ENCODE measurements at regions not wholly inside any gene's neighbourhood (a gene's known extent, or its start where the extent isn't known, plus 50 kb on each side); places are given as distances from the start of the nearest gene placed in this dataset.

- TF ChIP-seq MYC (IDR thresholded peaks at IDR 0.05; ENCODE audit: low read depth, low read length) (no peak), MAX (IDR thresholded peaks at IDR 0.05; ENCODE audit: low read depth, low read length) (no peak), POLR2A (IDR thresholded peaks at IDR 0.05; ENCODE audit: extremely low read depth, insufficient read length) (no peak), CTCF (IDR thresholded peaks at IDR 0.05; ENCODE audit: low read depth, low read length) (no peak)
- no peak overlapping the region for H3K4me3 ChIP-seq (ENCODE audit: low read depth, low read length)
- no peak for DNase-seq (ENCODE audit: low read depth)
Measured at GRCh38 chr11:71066311-71066710, 186.1 kb downstream of the SHANK2 start.

GRCh38 chr11:71065841-71066240 is 186.5 kb downstream of the SHANK2 start:
- no peak for DNase-seq (ENCODE audit: low read depth)
- H3K4me3 ChIP-seq (ENCODE audit: low read depth, low read length), result no peak overlapping the region
- TF ChIP-seq MYC (IDR thresholded peaks at IDR 0.05; ENCODE audit: low read depth, low read length) (no peak), MAX (IDR thresholded peaks at IDR 0.05; ENCODE audit: low read depth, low read length) (no peak), CTCF (IDR thresholded peaks at IDR 0.05; ENCODE audit: low read depth, low read length) (no peak), POLR2A (IDR thresholded peaks at IDR 0.05; ENCODE audit: extremely low read depth, insufficient read length) (no peak)

GRCh38 chr11:71064702-71065515 is 187.5 kb downstream of the SHANK2 start:
- DNase-seq (ENCODE audit: low read depth), result no peak
- TF ChIP-seq MYC (IDR thresholded peaks at IDR 0.05; ENCODE audit: low read depth, low read length) (no peak), MAX (IDR thresholded peaks at IDR 0.05; ENCODE audit: low read depth, low read length) (no peak), CTCF (IDR thresholded peaks at IDR 0.05; ENCODE audit: low read depth, low read length) (no peak), POLR2A (IDR thresholded peaks at IDR 0.05; ENCODE audit: extremely low read depth, insufficient read length) (no peak)
- H3K4me3 ChIP-seq (ENCODE audit: low read depth, low read length), result no peak overlapping the region

GRCh38 chr11:71064183-71064582 is 188.2 kb downstream of the SHANK2 start:
- no peak for TF ChIP-seq MYC (IDR thresholded peaks at IDR 0.05; ENCODE audit: low read depth, low read length)
- no peak for TF ChIP-seq POLR2A (IDR thresholded peaks at IDR 0.05; ENCODE audit: extremely low read depth, insufficient read length)
- no peak for TF ChIP-seq MAX (IDR thresholded peaks at IDR 0.05; ENCODE audit: low read depth, low read length)
- no peak for TF ChIP-seq CTCF (IDR thresholded peaks at IDR 0.05; ENCODE audit: low read depth, low read length)
- no peak for DNase-seq (ENCODE audit: low read depth)
- H3K4me3 ChIP-seq (ENCODE audit: low read depth, low read length), result no peak overlapping the region

- no peak for DNase-seq (ENCODE audit: low read depth)
- TF ChIP-seq MAX (IDR thresholded peaks at IDR 0.05; ENCODE audit: low read depth, low read length) (0 out of 2 replicates have a peak, but pooled peaks have one; percentile 29), MYC (IDR thresholded peaks at IDR 0.05; ENCODE audit: low read depth, low read length) (no peak)
- H3K4me3 ChIP-seq (ENCODE audit: low read depth, low read length), result no peak overlapping the region
Measured at GRCh38 chr11:71063129-71063528, 189.2 kb downstream of the SHANK2 start.

- DNase-seq (ENCODE audit: low read depth), result no peak
- H3K4me3 ChIP-seq (ENCODE audit: low read depth, low read length), result no peak overlapping the region
- TF ChIP-seq MAX (IDR thresholded peaks at IDR 0.05; ENCODE audit: low read depth, low read length) (no peak), CTCF (IDR thresholded peaks at IDR 0.05; ENCODE audit: low read depth, low read length) (no peak), MYC (IDR thresholded peaks at IDR 0.05; ENCODE audit: low read depth, low read length) (no peak), POLR2A (IDR thresholded peaks at IDR 0.05; ENCODE audit: extremely low read depth, insufficient read length) (no peak)
Measured at GRCh38 chr11:71062199-71062598, 190.2 kb downstream of the SHANK2 start.

All from NB4 (cell line).